NCI-H2029 (cell line): ENCODE measurements at regions not wholly inside any gene's neighbourhood (a gene's known extent, or its start where the extent isn't known, plus 50 kb on each side); places are given as distances from the start of the nearest gene placed in this dataset.

ENCODE experiments used
- DNase-seq: peaks from one replicate; lab custom pipeline; 2025; lab: John Stamatoyannopoulos, UW

DNA sequence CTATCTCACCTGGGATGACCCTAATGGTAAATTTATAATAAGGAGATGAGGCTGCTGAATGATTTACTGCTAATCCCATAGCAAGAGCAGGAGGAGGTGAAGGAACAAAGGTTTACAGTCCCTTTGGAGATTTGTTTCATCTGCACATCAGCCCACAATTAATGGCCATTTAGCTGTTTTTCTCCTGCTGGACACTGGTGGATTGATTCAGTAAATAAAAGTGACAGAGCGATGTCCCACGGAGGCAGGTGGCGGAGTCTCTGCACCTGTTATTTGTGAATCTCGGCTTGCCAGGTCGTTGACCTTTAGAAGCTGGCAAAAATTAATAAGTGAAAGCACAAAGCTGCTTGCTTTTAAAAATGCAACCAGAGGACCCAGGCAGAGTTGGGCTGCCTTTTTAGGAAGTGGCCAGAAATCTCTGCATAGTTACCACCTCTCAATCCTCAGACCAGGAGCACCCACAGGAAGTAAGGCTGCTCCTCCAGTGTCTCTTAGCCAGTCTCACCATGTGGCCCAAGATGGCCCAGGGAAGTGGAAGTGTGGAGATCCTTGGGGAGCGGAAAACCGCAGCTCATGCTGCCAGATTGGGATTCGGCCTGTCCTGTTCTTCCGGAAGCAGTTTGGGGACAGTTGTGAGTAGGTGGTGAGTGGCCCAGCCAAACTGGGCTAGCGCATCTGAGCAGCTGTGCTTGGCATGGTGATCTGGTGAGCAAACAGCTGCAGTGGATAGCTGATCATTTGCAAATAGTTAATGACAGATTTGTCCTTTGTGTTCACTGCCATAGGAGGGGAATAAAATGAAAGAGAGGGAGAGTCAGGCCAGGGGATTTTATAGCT lies 1005.7 kb upstream of the PIK3C3 start:
- DNase-seq = peak; percentile 25

DNA sequence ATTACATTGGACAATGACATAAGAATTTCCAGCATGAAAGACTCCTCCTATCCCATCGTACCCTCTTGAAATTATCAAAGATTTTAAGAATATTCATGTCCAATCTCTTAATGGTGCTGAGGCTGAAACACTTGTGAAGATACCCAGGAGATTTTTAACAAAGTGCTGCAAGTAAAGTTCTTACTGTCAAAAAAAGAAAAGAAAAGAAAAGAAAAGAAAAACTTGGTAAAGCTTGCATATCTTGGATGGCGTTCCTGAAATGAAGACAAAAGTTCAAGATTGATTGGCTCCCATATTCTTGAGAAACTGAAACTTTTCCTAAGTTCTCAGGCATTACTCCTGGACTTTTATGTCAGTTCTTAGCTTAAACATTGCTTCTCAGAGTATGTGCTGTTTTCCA lies 1010.5 kb upstream of the PIK3C3 start:
- no peak for DNase-seq

DNA sequence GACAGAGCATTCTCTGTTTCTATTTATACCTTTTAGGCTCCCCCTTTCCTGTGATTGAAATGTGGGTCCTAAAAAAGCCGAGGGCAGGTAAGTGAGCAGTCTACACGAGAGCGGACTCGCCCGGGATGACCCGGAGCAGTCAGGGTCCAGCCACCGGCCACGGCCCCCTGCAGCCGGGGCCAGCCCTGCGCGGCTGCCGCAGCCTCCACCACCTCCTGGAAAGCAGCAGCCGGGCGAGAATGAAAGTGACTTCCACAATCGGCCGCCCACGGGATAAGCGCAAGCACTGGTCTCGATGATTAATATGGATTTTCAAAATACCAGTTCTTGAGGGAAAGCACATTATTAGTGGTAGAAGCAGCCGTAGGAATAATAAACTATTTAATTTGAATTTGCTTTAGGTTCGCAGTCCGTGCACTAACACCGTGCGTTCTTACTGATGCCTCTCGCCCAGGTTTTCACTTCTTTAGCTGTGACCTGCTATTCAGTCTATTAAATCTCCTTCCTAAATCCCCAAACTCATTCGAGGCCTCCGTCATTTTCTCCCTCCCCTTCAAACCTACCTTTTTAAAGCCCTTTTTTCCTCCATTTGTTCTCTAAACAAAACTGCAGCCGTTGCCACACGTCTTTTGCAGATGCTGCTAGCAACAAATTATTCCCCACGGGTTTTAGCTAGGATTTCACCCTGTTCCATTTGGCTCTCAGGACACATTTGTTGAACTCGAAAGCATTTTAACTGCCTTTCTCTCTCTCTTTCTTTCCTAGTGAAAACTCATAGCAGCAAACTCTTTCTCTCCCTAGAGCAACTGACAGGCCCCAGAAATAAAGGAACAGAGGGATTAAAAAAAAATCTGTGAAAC lies 1015.1 kb upstream of the PIK3C3 start:
- DNase-seq = no peak

DNA sequence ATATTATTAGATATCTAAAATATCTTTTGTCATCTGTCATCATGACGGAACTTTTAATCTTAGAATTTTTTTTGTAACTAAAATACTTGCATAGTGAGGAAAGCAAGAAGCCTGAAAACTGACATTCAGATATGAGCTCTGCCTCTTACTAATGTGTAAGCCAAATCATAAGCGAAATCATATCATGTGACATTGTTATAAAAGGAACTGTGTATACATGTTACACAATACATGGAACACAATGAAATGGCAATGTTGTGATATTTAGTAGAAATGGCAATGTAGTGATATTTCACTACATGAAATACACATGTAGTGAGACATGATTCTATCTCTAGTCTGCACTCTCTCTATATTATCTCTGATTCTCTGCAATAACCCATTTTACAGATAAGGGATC lies 1016.4 kb upstream of the PIK3C3 start:
- DNase-seq = no peak

DNA sequence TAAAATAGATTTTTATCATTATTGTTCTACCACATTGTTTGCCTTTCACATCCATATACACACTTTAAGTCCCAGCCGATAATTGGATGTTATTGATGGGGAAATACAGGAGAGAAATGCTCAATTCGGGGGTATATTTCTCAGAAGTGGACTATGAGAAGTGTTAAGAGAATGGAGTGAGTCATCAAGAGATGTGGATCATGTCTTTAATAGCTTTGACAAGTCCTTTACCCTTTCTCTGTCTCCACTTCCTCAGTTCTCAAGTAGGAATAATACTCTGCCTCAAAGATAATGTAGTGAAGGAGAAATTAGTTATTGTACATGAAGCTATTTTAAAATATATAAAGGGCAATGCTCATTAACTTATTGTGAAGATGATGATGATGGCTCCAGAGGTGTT lies 1017.6 kb upstream of the PIK3C3 start:
- DNase-seq = no peak

DNA sequence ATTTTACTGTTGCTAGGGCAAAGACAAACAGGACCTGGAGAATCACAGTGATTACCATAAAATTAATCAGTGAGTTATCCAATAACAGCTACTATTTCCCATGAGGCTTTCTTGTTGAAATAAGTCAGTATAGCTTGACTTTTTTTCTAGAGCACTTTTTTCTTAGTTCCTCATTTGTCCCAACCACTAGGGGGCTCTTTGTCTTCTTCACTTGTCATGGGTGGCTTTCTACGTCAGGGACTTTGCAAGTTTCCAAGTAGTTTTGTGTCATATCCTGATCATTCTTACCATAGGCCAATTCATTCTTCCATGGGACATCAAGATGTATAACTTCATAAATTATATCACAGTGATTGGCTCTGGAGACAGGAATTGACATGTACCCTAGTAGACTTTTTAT lies 1019.6 kb upstream of the PIK3C3 start:
- no peak for DNase-seq

DNA sequence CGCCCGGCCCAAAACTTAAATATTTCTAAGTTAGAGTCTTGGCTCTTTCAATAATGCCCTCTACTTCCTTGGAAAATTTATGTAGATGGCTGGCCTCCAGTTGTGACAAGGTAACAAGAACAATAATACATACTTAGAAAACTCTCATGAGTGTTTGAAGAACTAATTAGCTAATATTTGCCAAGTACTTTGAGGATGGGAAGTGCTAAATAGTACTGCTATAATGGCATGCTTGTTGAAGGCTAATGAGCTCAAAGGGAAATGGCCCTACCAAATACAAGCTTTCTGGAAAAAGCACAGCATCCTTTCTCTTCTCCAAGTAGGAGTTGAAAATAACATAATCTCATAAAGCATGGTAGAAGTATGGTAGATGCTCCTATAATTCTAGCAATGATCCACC lies 1022.2 kb upstream of the PIK3C3 start:
- DNase-seq = no peak

DNA sequence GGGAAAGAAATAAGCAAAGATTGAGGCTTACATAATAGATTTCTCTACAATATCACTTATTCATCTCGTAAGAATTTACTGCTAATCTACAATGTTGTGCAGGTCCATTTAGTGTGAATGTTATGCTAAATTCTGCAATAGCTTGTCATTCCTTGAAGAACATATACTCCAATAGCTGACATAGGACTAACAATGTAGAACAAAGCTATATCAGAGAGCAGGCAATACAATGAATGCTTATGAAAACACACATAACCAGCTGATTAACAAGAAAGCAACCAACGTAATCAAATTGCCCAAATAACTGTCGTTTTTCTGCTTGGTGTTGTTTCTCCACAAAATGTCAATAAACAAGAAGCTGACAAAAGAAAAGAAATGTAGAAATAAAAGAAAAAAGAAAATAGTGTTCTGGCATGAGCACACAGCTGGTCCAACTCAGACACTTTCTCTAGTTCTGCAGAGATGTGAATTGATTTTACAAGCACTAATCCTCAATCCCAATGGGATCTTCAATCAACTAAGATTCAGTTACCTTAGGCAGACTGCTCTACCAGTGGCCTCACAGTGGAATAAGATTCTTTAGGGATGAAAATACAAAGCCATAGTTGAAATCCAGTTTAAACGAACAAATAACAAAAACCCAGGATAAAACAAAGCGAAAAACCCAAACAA lies 1024.7 kb upstream of the PIK3C3 start:
- no peak for DNase-seq

DNA sequence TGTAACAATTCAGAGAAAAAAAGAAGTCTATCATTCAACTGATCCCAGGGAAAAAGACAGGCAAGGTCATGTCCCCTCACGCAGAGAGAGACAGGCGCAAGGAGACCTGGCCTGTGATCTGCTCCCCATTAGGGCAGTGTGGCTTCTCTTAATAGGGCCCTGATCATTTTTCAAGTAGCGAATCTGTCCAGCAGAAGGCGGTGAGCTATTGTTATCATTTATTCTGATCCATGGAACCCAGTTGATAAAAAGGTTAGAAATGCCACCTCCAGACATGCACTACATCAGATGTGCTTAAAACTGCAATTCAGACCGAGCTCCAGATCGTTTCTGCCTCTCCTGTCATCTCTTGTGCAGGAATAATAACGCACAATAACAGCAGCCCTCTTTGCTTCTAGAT lies 1025.6 kb upstream of the PIK3C3 start:
- no peak for DNase-seq

DNA sequence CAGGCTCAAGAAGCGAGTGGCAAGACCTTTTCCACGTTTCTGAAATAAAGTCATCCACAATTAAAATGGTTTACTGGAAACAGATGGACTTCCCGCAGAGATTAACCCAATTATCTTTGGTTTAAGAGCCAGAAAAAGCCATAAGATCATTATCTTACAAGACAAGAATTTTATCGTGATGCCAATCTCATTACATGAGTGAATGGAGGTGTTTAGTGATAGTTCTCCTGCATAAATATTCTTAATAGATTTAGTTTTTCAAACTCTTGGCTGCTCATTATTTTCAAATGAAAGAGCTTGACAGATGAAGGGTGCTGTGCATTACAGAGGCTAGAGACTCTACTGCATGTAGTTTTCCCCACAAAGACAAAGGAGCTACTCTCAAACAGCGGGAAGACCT lies 1028.4 kb upstream of the PIK3C3 start:
- DNase-seq = no peak

DNA sequence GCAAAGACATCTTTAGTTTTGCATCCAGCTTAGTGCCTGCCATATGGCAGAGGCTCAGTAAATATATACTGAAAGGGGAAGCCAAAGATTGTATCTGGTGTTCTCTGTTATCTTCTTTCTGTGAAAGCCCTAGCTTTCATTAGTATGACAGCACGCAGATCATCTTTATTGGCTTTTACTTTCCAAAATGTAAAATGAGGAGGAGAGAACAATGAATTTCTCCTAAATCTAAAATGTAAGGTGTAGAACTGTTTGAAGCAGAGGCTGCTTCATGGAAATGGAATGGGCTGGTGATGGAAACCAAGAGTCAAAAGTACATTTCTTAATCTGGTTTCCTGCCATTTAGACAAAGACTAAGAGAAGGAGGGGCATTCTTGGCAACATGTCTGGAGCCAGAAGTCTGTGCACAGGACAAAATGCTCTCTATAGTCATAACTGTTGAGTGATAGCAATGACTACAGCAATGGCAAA lies 1029.9 kb upstream of the PIK3C3 start:
- DNase-seq = no peak

DNA sequence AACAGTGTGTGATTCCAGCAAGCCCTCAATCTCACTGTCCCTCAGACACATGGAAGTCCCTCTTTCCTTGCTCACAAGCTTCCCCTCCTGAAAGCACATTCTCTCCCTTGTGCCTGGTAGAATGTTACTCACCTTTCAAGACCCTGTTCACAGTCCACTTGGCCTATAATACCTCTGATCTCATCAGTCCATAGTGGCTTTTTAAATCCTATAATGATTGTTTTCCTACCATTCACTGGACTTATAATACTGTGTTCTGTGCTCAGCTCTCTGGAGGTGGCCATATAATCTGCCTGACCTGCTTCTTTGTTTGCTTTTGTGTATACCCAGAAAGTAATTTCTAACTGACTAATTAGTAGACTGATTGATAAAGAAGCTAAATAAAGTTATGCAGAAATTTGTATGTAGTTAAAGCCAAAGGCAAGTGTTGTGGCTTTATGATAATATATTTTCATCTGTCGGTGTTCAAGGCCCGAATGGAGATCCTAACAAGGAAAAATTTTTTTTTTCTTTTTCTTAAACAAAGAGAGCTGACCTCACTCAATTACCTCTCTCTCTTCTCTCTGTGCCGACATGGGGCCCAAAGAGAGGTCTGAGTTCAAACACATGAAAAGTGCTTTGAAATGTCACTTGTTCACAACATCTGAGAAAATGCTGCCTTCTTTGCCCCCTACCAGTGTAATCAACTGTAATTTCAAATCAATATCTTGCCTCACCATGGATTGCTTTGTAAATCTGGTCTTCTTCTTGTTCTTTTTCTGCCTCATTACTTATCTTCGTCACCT lies 1033.0 kb upstream of the PIK3C3 start:
- no peak for DNase-seq

DNA sequence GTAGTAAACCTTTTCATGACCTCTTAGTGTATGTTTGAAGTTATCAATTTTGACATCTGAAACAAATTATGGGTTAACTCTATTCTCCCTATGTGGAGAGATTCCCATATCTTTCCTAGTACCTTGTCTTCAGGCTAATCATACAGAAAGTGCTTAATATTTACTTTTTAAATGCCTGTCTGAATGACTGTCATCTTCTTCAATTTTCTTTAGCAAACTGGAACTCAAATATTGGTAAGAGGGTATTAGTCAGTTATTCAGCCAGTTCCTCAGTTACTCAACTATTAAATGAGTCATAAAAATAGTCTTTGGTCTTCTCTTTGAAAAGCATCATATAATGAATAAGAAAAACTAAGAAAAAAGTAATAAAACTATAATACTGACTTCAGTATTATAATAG lies 1038.0 kb upstream of the PIK3C3 start:
- no peak for DNase-seq

DNA sequence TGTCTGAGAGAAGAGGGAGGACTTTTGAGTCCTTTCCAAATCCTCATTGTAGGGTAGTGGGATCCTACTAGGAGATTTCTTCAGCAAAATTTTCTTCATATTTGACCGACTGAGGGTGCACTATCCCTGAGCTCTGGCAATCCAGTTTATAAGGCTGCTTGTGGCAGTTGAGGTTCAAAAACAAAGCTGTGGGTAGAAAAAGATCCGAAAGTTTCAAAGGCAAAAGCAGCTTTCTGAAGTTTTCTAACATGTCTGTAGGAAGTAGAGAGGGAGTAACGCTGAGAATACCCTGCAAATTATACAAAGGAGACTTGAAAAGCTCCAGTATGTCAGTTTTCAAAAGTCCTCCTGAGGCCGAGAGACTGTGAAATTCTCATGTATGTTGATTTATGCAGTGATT lies 1039.3 kb upstream of the PIK3C3 start:
- no peak for DNase-seq

DNA sequence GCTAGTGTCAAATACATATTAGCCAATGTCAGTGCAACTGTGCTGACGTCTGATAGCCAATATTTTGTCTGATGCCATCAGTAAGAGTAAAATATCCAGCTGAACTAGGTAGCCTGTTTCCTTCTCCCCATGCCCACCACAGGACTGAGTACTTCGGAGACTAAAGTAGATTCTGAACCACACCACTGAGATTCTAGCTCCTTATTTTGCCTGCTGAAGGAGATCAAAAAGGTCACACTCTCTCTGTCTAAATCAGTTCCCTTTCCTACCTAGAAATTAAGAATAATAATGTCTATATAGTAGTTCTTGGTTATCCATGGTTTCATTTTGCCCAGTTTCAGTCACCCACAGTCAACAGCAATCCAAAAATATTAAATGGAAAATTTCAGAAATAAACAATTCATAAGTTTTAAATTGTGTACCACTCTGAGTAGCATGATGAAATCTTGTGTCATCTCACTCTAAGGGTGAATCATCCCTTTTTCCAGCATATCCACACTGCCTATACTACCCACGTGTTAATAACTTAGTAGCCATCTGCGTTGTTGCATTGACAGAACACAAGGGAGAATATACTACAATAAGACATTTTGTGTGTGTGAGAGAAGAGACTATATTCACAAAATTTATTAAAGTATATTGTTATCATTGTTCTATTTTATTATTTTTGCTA lies 1043.3 kb upstream of the PIK3C3 start:
- no peak for DNase-seq

DNA sequence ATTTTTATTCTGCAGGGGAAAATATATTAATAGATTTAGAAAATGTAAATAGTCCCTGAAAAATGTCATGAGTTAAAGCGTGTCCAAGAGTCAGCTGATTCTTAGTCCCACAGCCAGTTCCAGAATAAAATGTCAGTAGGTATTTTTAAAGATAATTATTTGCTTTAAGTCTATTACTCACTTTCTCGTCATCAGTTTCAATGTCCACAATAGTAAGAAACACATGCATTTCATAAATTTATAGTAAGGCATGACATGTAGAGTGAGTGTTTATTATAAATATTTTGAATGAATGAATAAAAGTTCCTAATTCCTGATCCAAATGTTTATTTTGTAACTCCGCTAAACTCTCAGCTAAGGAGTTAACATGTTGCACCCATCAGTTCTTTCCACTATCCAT lies 1044.0 kb upstream of the PIK3C3 start:
- no peak for DNase-seq

DNA sequence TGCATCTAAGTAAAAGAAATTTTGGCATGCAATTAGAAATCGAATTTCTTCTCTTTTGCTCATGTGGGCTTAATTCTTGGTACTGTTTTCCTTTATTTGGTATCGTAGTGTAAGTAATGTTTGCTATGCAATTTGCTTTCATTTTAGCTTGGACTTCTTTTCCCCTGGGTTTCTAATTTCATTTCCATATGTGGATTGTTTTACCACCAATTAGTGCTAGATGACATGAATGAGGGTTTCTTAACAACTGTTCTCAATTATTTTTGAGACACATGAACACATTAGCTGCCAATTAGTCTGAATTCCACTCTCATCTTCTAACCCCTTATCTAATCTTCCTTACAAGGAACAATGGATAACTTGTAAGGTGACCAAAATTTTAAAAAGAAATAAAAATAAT lies 1047.2 kb upstream of the PIK3C3 start:
- DNase-seq = no peak

DNA sequence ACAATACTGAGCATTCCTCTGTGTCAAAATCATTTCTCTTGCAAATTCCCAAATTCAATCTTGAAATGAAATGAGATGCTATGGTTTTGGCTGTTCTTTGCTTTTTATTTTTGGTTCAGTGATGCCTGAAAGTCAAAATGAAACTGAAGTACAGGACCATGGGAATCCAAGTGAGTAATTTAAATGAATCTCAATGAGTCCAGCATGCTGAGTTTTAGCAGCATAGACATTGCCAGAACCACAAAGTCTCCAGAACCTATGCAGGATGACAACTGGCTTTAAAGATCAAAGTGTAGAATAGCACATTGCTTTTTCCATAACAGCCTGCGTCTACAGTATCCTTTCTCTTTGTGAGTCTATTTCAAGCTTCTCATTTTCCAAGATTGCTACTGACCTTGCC lies 1050.7 kb upstream of the PIK3C3 start:
- no peak for DNase-seq

DNA sequence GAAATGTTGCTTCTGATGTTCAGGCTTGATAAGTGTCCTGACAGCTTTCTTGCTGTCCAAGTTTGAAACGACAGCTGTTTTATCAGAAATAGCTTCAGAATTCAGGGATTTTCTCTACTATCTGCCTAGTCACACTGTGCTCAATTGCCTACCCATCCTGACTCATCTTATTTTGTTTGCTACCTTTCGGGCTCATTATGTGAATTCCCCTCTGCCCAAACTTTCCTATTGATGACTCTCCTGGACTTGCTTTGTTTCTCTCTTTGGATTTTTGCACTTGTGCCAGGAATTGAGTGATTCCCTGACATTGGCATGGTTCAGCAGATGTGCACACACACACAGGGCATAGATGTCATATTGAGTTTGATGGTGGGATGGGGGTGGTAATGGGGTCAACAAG lies 1052.6 kb upstream of the PIK3C3 start:
- DNase-seq = no peak

DNA sequence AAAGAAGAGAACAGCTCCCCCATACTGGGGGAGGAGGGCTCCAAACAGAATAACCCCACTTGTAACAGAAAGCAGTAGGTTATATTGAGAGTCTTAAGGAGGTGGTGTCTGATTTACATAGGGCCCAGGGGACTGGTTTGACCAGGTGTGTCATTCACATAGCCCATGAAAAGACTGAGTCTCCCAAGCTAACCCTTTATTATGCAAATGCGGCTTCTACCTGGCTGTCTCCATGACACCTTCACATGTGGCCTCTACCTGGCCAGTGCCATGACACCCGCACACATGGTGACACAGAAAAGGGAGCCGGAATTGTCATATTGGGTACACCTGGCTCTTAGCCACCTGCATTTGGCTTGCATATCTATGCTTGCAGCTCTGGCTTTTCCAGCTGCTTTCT lies 1057.2 kb upstream of the PIK3C3 start:
- DNase-seq = no peak

DNA sequence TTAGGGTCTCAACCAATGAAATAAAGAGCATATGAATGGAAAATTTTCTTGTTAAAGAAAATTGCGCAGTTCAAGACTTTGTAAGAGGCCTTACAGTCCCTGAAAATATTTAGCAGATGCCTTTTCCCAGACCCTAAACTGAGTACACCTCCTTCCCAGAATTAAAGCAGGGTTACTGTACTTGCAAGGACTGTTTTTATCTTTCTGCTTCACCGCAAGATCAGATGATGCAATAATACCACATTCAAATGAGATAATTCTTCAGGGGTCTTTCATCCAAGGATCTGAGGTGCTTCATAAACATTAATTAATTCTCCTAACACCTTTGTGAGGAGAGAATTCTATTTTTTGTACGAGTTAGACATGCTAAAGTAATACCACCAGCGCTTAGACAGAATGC lies 1071.8 kb upstream of the PIK3C3 start:
- no peak for DNase-seq
